ENCODE measurements at regions not wholly inside any gene's neighbourhood (a gene's known extent, or its start where the extent isn't known, plus 50 kb on each side); places are given as distances from the start of the nearest gene placed in this dataset.

DNA sequence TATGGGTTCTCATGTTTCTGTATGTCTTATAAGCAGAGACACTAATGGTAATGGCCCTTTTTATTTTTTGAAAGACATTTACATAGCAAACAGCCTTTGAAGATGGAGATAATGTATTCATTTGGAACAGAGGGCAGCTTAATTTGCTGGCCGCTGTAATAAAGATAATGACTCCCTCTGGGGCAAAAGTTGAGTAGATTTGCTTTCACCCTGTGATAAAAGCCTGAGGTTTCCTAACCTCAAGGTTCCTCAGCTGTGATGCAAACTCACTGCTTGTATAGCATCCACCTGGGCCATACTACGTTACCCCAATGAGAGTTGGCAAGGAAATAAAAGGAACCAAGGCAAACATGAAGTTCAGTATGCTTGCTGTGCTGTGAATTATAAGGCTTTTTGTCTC, 54.8 kb downstream of the TEX51 start:
- TF ChIP-seq, protein P1, sequence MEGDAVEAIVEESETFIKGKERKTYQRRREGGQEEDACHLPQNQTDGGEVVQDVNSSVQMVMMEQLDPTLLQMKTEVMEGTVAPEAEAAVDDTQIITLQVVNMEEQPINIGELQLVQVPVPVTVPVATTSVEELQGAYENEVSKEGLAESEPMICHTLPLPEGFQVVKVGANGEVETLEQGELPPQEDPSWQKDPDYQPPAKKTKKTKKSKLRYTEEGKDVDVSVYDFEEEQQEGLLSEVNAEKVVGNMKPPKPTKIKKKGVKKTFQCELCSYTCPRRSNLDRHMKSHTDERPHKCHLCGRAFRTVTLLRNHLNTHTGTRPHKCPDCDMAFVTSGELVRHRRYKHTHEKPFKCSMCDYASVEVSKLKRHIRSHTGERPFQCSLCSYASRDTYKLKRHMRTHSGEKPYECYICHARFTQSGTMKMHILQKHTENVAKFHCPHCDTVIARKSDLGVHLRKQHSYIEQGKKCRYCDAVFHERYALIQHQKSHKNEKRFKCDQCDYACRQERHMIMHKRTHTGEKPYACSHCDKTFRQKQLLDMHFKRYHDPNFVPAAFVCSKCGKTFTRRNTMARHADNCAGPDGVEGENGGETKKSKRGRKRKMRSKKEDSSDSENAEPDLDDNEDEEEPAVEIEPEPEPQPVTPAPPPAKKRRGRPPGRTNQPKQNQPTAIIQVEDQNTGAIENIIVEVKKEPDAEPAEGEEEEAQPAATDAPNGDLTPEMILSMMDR (IDR thresholded peaks at IDR 0.05), result no peak
- TF ChIP-seq POLR2A (IDR thresholded peaks at IDR 0.05), result no peak
